NAMALWA (cell line): ENCODE measurements at regions not wholly inside any gene's neighbourhood (a gene's known extent, or its start where the extent isn't known, plus 50 kb on each side); places are given as distances from the start of the nearest gene placed in this dataset.

Source experiments
- DNase-seq: peaks from one replicate; pipeline ENCODE4 v3.0.0-alpha.2; 2015; ENCODE audit warnings: low spot score

DNA sequence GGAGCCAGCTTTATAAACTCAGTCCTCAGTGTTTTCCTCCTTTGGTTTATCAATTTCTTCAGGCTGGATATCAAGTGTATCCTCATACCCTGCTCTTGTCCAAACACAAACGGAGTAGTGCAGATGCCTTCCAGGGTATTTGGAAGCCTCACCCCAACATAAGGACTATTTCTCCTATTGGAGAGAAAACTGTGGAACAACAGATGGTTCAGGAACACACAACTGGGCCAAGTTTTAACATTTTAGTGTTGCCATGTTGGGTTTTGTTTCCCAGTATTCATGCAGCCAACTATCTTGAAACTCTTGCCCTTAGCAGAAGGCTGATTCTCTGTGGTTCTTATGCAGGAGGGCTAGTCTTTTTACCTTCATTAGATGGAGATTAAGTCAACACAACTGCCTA is 398.1 kb downstream of the GABRB3 start:
- DNase-seq: no peak

DNA sequence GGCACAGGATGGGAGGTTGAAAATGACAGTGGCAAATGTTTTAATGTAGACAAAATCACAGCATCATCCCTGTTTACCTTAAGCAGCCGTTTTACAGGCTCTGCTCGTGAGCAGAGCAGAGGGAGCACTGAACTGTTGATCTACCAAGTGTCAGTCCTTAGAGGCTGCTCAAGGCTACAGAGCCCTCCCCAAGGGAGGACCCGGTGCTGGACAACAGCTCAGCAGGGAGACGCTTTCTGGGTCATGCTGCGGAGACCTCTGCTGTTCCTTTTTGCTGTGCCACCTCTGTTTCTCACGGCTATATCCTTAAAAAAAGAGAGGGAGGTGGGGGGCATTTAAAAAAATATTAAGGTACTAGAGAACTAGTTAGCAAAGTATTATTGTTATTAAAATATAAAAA is 400.2 kb downstream of the GABRB3 start:
- DNase-seq: no peak

- DNase-seq: no peak
These were observed 407.8 kb downstream of the GABRB3 start for GRCh38 chr15:26365077-26365476.

DNA sequence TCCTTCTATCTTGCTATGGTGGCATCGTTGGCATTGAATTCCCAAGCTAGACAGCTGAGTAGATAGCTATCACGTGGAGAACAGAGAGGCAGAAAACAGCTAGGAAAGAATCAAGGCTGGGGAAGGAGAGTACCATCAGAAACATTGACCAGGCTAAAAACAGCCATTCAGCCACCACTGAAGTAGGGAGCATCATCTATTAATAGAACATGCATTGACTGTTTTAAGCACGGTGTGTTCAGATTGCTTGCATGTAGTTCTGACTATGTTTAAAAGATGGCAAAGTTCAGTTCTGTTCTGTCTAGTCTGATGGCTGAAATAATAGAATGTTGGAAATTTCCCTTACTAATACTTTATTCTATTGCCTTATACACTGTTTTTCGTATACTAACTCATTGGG is 413.0 kb downstream of the GABRB3 start:
- DNase-seq: no peak

DNA sequence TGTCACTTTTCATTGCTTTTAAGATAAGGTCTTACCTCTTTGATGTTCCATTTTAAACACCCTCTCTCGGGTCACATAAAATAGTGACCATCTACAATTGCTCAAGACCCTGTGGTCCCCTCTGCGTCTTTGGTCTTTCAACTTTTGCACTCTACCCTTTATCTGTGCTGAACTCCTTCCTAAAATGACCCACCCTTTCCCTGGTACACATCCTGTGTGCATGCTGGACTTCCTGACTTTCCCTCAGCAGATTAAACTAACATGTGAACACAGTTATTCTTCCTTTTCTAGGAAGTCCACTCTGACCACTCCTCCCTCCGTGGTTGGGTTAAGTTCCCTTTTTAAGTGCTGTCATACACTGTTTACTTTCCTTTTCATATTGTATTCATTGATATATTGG is 414.2 kb downstream of the GABRB3 start:
- DNase-seq: no peak

- no peak for DNase-seq
These were observed 415.2 kb downstream of the GABRB3 start for GRCh38 chr15:26357653-26358052.

- DNase-seq: no peak
These were observed 417.3 kb downstream of the GABRB3 start for GRCh38 chr15:26355472-26356074.

DNA sequence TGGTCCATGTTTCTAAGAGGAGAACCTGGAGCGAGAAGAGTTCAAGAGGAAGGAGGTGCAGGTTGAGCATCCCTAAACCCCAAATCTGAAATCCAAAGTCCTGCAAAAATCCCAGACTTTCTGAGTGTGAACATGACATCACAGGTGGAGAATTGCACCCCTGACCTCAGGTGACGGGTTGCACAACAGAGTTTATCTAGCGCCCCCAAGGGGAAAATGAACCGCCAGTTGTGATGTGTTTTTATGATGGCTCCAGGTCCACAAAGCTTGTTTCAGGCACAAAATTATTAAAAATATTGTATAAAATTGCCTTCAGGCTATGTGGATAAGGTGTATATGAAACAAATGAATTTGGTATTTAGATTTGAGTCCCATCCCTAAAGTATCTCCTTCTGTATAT is 420.0 kb downstream of the GABRB3 start:
- no peak for DNase-seq

GRCh38 chr15:26352406-26352805 is 420.5 kb downstream of the GABRB3 start:
- DNase-seq: no peak

DNA sequence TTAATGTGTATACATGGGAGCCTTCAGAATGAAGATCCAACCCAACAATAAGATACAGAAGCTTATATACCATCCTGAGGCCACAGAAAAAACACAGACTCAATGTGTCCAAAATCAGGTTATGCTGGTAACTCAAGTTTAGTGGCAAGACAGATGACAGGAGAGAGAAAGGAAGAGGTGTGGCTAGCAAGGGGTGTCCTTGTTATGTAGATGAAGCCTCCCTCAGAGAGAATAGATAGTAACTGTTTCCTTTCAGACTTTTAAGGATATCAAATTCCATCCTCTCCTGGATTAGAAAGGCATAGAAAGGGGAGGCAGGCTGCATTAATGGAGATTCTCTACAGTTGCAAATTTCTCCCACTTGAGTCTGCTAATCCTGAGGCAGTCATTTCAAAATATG is 447.4 kb downstream of the GABRB3 start:
- DNase-seq: no peak

GRCh38 chr15:26323566-26323965 is 449.3 kb downstream of the GABRB3 start:
- DNase-seq: no peak

GRCh38 chr15:26318689-26319088 is 454.2 kb downstream of the GABRB3 start:
- DNase-seq: no peak

DNA sequence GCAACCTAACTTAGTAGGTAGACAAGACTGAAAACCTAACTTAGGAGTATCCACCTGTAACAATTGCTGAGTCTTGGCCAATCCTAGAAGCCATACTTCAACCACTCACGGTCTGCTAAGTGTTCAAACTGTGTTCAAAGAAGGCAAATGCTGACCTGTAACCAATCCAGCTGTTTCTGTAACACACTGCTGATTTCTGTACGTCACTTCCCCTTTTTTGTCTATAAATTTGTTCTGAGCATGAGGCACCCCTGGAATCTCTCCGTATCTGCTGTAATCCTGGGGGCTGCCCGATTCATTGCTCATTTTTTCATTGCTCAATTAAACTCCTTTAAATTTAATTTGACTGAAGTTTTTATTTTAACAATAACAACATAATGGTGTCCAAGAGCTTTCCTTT is 451.4 kb upstream of the ATP10A start:
- DNase-seq: no peak

- no peak for DNase-seq
These were observed 448.6 kb upstream of the ATP10A start for GRCh38 chr15:26311710-26312236.

DNA sequence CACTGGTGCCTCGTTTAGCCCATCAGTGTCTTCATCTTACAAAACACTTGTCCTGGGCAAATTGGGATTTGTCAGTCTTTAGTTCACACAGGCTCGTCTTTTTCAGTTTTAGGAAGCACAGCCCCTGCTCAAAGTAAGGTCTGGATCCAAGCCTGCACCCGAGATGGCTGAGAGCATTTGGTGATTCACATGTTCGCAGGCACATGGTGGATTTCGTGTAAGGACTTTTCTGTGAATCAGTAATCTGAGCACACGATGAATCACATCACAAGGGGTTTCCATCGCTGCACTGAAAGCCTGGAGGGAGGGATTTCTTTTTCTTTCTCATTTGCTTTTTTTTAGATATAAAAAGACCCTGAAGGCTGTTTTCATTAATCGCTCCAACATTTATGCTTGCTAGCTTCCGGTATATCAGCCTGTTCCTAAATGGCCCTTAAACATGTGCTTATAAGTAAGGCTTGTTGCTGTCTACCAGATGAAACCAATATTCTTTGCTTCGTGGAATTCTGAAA is 435.6 kb upstream of the ATP10A start:
- no peak for DNase-seq

- DNase-seq: no peak
These were observed 435.0 kb upstream of the ATP10A start for GRCh38 chr15:26298010-26298658.

GRCh38 chr15:26295336-26296085 is 432.4 kb upstream of the ATP10A start:
- DNase-seq: no peak

- DNase-seq: no peak
These were observed 431.0 kb upstream of the ATP10A start for GRCh38 chr15:26294059-26294689.

DNA sequence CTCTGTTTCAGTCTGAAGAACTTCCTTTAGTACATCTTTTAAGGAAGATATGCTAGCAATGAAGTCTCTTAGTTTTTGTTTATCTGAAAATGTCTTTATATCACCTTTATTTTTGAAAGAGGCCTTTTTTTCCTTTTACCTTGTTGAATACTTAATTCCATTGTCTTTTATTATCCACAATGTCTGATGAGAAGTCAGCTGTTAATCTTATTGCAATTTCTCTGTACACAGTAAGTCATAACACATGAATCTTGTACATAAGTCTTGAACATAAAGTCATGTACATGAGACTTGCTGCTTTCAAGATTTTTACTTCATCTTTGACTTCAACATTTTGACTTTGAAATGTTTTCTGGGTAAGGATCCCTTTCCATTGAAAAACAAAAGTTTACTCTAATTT is 424.3 kb upstream of the ATP10A start:
- no peak for DNase-seq

DNA sequence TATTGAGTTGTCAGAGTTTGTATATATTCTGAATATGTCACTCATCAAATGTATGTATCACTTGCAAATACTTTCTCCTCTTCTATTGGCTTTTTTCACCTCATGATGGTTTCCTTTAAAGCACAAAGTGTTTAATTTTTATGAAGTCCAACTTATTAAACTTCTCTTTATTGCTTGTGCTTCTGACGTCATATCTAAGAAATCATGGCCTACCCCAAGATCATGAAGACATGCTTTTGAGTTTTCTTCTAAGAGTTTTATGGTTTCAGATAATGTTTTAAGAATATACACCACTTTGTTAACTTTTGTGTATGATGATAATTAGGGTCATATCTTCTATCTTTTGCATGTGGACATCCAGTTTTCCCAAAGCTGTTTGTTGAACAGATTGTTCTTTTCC is 417.2 kb upstream of the ATP10A start:
- no peak for DNase-seq

- no peak for DNase-seq
These were observed 398.8 kb upstream of the ATP10A start for GRCh38 chr15:26261966-26262365.

- DNase-seq: no peak
These were observed 398.3 kb upstream of the ATP10A start for GRCh38 chr15:26261413-26261812.
